HG03565 (cell line): ENCODE measurements at regions not wholly inside any gene's neighbourhood (a gene's known extent, or its start where the extent isn't known, plus 50 kb on each side); places are given as distances from the start of the nearest gene placed in this dataset.

Experiments used
- ATAC-seq: cut with Tn5 transposase; IDR thresholded peaks from one replicate; pipeline ENCODE4 v1.9.1; 2021; ENCODE audit warnings: mild to moderate bottlenecking, moderate library complexity; ENCODE audit not compliant: unreplicated experiment

DNA sequence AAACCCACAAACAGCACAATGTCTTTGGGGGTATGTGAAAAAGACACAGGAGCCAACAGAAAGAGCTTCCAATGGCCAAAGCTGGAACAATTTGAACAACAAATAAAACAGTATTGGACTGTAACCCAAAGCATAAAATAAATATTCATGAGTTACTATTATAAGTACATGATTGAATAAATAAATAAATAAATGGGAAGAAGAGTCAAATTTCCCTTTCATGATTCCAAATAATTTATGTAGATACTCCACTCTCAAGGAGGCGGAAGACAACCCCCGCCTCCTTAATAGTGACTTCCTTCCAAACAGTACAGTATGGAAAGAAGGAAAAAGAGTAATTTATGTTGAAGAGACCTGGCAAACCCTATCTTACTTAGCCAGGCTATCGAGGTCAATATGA lies 124.4 kb upstream of the P2RY1 start:
- ATAC-seq: no peak

- ATAC-seq: no peak
These were observed 120.9 kb upstream of the P2RY1 start for GRCh38 chr3:152713989-152714388.

DNA sequence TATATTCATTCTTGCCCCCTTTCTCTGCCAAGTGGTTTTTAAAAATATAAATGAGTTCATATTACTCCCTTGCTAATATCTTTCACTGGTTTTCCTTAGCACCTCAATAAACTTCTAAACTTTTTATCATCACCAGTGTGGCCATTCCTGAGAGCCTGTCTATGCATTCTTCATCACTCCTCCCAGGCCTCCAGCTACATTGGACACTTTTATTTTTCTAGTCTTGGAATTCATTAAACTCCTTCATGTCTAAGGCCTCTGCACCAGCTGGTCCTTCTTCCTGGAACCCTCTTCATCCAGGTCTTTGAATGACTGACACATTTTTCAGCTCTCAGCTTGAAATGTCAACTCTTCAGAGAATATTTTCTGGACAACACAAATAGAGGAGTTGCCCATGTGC lies 120.4 kb upstream of the P2RY1 start:
- ATAC-seq: no peak

DNA sequence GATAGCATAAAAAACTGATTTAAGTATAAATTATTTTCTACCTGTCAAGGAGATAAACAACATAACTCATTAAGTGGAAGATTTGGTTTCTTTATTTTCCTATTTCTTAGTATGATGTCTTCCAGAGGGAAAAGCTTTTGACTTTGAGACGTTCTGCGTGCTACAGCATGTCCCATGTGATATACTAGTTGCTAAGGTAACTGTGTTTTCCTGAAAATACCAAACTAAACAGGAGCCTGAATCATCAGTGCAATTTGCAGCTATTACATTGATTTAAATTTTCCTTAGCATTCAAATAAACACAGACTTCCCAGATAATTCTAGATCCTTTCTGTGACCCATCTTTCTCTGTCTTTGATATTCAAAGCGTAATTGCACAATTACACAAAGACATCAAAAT lies 117.7 kb upstream of the P2RY1 start:
- ATAC-seq: no peak

GRCh38 chr3:152718810-152719209 lies 116.1 kb upstream of the P2RY1 start:
- ATAC-seq: no peak

DNA sequence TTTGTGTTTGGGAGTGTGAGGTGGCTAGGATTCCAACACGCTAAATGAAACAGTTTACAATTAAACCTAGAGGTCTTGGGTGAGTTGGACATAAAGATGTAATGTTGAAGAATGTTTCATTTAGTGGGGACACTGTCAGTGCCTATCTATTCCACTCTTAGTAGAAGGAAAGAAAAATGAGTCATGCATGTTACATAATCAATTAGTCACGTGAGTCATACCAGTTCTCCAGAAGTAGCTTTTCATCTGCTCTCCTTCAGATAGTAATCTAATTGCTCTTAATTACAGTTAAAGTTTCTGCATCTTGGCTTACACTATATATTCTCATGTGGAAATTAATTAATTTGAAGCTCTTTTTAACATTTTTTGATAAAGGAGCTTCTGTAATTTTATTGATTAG lies 115.7 kb upstream of the P2RY1 start:
- no peak for ATAC-seq

- no peak for ATAC-seq
These were observed 113.8 kb upstream of the P2RY1 start for GRCh38 chr3:152720951-152721718.

- no peak for ATAC-seq
These were observed 110.7 kb upstream of the P2RY1 start for GRCh38 chr3:152724270-152724669.

DNA sequence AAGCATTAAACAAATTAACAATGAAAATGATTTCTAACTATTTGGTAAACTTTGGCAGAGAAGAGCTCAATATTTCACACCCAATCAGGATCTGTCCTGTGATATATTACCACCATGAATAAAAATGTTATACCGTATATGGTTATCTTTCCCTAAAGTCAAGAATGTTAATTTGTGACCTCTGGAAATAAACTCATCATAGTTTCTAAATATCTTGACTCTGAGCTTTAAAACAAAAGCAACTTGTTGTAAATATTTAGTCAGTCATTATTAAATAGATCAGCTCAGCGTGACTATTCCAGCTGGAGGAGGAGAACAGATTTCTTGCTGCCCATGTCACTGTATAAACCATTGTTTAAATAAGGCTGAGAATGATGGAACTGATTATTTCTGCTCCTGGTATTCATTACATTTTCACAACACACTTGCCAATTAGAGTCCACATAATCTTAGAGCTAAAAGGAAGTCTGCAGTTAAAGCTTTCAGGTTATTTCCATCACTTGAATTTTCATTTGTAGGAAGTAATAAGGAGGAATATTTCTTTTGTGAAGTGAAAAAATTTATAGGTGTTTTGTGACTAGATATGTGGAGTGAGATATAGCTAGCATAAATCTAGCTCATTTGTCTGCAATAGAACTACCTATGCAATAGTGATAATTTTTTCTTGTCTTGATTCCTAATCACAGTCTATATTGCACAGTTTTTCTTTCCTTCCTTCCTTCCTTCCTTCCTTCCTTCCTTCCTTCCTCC lies 106.5 kb upstream of the P2RY1 start:
- ATAC-seq: no peak

- ATAC-seq: peak; percentile 77
These were observed 105.0 kb upstream of the P2RY1 start for GRCh38 chr3:152729906-152730305.

DNA sequence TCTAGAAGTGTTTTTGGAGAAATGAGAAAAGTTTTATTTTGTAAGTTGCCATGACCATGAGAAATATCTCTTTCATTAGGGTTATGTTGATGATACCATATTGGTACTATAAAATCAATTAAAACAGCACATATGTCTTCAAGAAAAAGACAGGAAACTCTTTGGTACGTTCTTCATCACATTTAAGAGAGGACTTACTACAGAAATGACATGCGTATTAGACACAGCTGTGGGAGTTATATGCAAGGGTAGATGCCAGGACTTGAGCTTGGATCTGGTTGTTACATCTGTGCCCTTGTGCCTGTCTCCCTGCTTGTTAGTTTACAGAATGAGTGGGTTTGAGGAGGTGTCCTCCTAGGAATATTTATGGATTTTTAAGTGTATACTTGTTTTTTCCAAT lies 103.4 kb upstream of the P2RY1 start:
- no peak for ATAC-seq

GRCh38 chr3:152733584-152734119 lies 101.3 kb upstream of the P2RY1 start:
- no peak for ATAC-seq

DNA sequence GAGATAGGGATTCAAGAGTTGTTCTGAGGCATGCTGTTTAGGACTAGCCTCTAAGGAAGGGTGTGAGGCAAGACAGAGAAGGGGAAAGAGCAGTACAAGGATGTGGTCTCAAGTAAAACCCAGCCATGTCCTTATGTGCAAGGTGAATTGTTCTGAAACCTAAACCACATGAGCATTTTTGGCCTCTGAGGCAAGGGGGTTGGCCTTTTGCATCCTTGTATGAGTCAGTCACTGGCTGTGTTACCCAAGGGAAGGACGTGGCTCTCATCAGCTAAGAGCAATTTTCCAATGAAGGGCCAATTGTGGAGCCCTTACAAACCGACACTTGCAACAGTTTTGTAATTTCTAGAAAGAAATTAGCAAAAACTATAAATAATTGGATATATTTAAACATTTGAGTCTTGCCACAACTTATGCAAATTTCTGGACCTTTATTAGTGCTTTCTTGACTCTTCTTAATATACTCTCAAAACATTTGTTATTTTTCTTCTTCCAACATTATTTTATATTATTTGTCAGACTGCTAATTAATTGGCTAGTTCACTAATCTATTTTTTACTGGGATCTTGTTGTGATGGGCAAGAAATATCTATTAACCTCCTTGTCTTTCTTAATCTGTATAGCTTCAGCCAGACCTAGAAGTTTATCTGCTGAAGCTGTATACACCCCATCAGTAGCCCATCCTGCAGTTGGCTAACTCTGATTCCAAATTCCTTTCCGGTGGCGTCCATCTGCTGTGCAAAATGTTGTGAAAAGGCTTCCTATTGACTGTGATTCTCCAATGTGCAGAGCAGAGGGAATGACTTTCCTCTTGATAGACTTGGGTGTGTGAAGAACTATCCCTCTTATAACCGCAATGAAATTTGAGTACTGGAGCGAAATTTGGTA lies 97.7 kb upstream of the P2RY1 start:
- peak; percentile 97 for ATAC-seq

DNA sequence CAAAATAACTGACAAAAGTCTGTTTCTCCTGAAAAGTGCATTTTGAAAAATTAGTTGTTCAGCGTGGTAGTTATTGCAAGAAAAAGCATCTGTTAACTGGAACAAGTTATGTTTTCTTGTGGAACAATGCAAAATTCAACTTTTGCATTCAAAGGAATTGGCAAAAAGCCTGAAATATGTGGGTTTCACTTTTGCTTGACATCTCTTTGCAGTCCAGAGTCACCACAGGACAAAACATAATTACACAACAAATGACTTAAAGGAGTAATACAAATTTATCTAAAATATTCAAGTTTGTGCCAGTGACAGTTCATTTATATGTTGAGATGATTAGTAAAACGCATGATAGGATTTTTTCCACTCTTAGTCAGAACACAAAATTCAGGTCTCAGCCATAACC lies 96.3 kb upstream of the P2RY1 start:
- ATAC-seq: no peak

DNA sequence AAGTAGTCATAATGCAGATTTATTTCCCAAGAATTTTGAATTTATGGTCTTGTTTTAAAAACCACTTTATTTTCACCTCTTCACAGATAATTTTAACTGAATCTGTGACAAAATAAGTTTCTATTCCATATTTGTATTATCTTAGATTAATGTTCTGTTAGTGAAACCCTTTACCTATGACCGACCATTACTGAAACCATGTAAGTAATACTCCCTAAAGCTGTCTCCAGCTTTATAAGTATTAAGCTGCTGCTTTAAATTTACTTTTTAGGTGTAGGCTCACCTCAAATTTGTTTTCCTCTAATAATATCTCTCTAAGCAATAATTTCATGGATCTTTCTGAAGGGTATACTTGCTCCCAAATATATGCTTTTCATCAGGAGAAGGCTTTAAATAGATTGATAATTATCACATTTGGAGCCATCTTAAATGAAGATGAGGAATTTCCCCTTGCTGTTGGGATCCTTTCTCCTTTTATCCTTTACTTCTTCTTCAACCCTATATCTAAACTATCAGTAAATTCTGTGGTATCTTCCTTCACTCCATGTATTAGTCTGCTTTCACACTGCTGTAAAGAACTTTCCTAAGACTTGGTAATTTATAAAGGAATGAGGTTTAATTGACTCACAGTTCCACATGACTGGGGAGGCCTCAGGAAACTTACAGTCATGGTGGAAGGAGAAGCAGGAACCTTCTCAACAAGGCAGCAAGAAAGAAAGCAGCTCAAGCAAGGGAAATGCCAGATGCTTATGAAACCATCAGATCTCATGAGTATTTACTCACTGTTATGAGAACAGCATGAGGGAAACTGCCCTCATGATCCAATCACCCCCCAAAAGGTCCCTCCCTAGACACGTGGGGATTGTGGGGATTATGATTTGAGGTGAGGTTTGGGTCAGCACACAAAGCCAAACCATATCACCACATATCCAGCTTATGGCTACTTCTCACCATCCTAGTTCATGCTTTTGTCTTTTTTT lies 92.3 kb upstream of the P2RY1 start:
- peak; percentile 45 for ATAC-seq

DNA sequence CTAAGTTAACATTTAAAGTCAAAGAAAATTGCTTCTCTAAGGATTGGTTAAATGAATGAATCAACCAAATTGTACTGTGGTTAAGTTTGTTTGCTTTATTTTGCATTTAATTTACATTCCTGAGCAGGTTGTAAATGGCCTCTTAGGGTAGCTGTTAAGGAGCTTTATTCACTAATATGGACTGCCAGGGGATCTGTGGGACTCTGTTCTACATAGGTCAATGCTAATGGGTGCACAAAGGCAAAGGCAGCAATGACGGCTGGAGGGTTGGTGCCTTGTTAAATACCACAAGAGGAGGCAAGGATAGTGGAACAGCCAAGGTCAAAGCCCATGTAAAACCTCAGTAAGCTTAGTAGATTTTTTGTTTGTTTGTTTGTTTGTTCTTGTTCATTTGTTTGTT lies 89.3 kb upstream of the P2RY1 start:
- ATAC-seq: no peak

- ATAC-seq: no peak
These were observed 80.6 kb upstream of the P2RY1 start for GRCh38 chr3:152754303-152754702.

- ATAC-seq: no peak
These were observed 78.1 kb upstream of the P2RY1 start for GRCh38 chr3:152756807-152757206.

- ATAC-seq: peak; percentile 81
These were observed 74.8 kb upstream of the P2RY1 start for GRCh38 chr3:152760024-152760563.

DNA sequence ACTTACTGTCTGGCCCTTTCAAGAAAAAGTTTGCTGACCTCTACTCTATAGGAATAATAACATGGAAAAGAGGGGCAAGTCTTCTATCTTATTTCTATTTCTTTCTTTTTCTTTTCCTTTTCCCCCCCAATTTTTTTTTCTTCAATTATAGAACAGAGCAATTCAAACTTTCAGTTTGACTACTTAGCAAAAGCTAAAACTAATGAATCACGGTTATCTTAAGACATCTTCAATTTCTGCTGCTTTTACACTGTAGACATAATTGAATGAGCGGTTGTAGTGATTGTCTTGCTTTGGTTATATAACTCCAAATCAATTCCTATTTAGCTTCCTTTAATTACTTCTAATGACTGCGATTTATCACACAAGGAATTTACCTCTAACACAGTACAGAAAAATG lies 74.3 kb upstream of the P2RY1 start:
- peak; percentile 26 for ATAC-seq
